ENCODE measurements at regions not wholly inside any gene's neighbourhood (a gene's known extent, or its start where the extent isn't known, plus 50 kb on each side); places are given as distances from the start of the nearest gene placed in this dataset.
"Not testable (repeated sequence)": the region's sequence is repeated elsewhere in the genome, so short reads cannot be mapped to it uniquely, and the experiment has no call there.

GRCh38 chr5:173420108-173420507 is 91.9 kb upstream of the STC2 start:
- no peak for FAIRE-seq

GRCh38 chr5:173413471-173413982 is 85.3 kb upstream of the STC2 start:
- no peak for FAIRE-seq

- no peak for FAIRE-seq
Observed at GRCh38 chr5:173412566-173412965, 84.4 kb upstream of the STC2 start.

- no peak for FAIRE-seq
Observed at GRCh38 chr5:173411791-173412555, 83.8 kb upstream of the STC2 start.

GRCh38 chr5:173410459-173411233 is 82.4 kb upstream of the STC2 start:
- FAIRE-seq, result no peak

- no peak for FAIRE-seq
Observed at GRCh38 chr5:173408946-173409345, 80.7 kb upstream of the STC2 start.

GRCh38 chr5:173399851-173400250 is 71.6 kb upstream of the STC2 start:
- no peak for FAIRE-seq

- no peak for FAIRE-seq
Observed at GRCh38 chr5:173397516-173397915, 69.3 kb upstream of the STC2 start.

GRCh38 chr5:173396311-173396993 is 68.2 kb upstream of the STC2 start:
- no peak for FAIRE-seq

- FAIRE-seq, result no peak
Observed at GRCh38 chr5:173395933-173396308, 67.7 kb upstream of the STC2 start.

- no peak for FAIRE-seq
Observed at GRCh38 chr5:173395257-173395932, 67.2 kb upstream of the STC2 start.

GRCh38 chr5:173394701-173395100 is 66.5 kb upstream of the STC2 start:
- no peak for FAIRE-seq

GRCh38 chr5:173392172-173392571 is 64.0 kb upstream of the STC2 start:
- no peak for FAIRE-seq

- FAIRE-seq, result no peak
Observed at GRCh38 chr5:173391031-173391430, 62.8 kb upstream of the STC2 start.

GRCh38 chr5:173387293-173387692 is 59.1 kb upstream of the STC2 start:
- FAIRE-seq, result not testable (repeated sequence)

GRCh38 chr5:173385832-173386360 is 57.7 kb upstream of the STC2 start:
- FAIRE-seq, result no peak

GRCh38 chr5:173383711-173384110 is 55.5 kb upstream of the STC2 start:
- FAIRE-seq, result no peak

- FAIRE-seq, result no peak
Observed at GRCh38 chr5:173378727-173379126, 50.5 kb upstream of the STC2 start.

Measured in endometrium (tissue), 2 donors.